ENCODE measurements at regions not wholly inside any gene's neighbourhood (a gene's known extent, or its start where the extent isn't known, plus 50 kb on each side); places are given as distances from the start of the nearest gene placed in this dataset.

DNA sequence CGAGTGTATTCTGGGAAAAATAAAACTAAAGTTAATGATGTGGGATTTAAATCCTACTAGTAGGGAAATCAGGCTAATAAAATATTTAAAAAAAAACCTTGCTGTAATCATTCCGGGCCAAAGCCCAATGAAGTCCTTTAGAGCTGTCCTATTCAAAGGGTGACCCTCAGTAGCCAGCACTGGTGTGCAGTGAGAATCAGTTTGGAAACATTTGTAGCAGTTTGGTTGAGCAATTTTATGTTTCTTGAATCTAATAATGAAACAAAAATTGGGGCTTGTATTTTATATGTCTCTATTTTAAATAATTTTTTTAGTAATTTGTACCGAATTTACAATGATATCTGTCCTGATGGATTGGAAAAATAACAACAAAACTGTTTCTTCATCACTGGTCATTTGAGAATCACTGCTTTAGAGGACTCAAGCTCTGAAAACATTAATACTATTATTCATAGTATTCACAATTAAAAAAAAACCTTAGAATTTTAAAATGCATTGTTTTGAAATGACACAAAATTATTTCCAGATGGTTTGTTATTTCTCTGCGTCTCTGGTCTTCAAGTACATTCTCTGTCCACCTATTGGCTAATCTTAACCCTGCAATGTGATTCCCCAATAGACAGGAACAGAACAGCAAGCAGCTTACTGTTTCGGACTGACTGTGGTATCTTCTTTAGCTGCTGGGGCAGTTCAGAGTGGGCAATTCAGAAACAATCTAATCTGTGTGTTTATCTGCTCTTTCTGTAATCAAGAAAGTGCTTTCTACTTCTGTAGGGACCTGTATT lies 71.2 kb downstream of the OTOL1 start:
- DNase-seq (ENCODE audit: low spot score), result no peak
- no peak for TF ChIP-seq CTCF (IDR thresholded peaks at IDR 0.05; ENCODE audit: extremely low read depth, missing control alignments)

GRCh38 chr3:161568671-161569070 lies 72.1 kb downstream of the OTOL1 start:
- DNase-seq (ENCODE audit: low spot score), result no peak
- no peak for TF ChIP-seq CTCF (IDR thresholded peaks at IDR 0.05; ENCODE audit: extremely low read depth, missing control alignments)

DNA sequence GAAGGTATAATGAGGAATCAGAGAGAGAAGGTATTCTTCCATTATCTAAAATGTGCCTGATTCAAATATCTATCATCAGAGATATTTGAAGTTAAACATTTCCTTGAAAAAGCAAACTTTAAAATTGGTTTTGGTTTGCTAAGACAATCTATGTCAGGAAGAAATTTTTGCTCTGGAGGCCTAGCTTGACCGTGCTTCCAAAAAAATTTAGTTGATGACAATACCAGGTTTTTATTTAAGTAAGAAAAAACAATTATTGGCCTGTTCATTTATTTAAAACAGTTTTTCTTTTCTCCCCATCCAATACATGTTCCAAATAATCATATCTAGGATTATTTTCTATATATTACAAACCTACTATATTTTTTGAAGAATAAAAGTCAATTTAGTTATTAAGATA lies 75.3 kb downstream of the OTOL1 start:
- no peak for TF ChIP-seq CTCF (IDR thresholded peaks at IDR 0.05; ENCODE audit: extremely low read depth, missing control alignments)
- no peak for DNase-seq (ENCODE audit: low spot score)

GRCh38 chr3:161573136-161573535 lies 76.5 kb downstream of the OTOL1 start:
- no peak for DNase-seq (ENCODE audit: low spot score)
- no peak for TF ChIP-seq CTCF (IDR thresholded peaks at IDR 0.05; ENCODE audit: extremely low read depth, missing control alignments)

GRCh38 chr3:161575901-161576300 lies 79.3 kb downstream of the OTOL1 start:
- no peak for DNase-seq (ENCODE audit: low spot score)
- no peak for TF ChIP-seq CTCF (IDR thresholded peaks at IDR 0.05; ENCODE audit: extremely low read depth, missing control alignments)

DNA sequence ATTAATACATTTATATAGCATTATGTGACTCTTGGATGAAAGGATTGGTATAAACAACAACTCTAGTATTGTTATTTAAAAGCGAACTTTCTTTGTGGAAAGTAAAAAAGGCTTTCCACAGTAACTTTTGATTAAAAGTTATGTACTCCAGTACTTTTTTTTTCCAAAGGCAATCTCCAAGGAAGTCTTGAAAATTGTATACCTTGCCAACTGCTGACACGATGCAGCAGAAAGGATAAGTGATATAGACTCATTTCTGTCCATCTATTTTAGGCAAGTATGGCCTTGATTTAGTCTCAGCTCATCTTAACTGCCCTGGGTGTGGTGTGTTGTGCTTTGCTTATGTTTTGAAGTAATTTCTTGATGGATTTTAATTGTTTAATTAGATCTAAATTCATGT lies 79.7 kb downstream of the OTOL1 start:
- TF ChIP-seq CTCF (IDR thresholded peaks at IDR 0.05; ENCODE audit: extremely low read depth, missing control alignments), result no peak
- DNase-seq (ENCODE audit: low spot score), result no peak

DNA sequence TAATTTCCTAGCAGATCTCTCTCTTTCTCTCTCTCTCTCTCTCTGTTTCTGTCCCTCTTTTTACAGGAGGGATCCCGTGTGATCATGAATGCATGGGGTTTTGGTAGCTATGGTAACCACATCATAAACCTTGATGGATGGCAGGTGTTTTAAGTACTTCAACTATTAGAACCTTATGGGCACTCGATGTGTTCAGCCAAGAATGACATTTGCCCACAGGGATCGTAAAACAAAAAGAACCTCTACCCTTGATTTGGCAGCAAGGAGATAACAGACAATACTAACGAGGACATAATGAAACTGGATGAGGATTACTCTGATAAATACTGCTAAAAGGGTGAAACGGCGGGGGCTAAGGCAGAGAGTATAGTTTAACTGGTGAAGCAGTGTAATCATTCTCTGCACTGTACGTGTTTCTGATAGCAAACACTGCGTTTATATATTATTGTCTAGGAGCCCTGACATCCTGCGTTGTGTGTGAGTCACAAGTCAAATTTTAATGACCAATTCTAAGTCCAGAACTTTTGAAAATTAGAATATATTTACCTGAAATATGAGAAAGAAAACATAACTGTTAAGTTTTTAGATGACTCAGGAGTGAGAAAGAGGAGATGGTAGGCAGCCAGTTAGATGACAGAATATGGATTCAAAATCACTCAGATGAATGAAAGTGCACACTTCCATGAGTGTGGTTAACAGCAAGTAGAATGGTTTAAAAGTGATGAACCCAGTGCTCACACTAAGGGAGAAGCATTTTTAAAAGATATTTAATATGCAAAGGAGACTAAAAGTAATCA lies 80.3 kb downstream of the OTOL1 start:
- no peak for DNase-seq (ENCODE audit: low spot score)
- no peak for TF ChIP-seq CTCF (IDR thresholded peaks at IDR 0.05; ENCODE audit: extremely low read depth, missing control alignments)
